HepG2 (cell line): ENCODE measurements at regions not wholly inside any gene's neighbourhood (a gene's known extent, or its start where the extent isn't known, plus 50 kb on each side); places are given as distances from the start of the nearest gene placed in this dataset.

Experiments
- AGO2 ChIP-seq: fragments of 200-400 bp; formaldehyde crosslinking; optimal IDR thresholded peaks from 2 replicates; pipeline ENCODE3; 2017; ENCODE audit warnings: mild to moderate bottlenecking, low read depth, low read length, moderate library complexity
- CERS6 ChIP-seq: sonication (generic); formaldehyde crosslinking; IDR thresholded peaks from 2 replicates; pipeline ENCODE4 v1.5.0; 2020; ENCODE audit warnings: missing genetic modification reagents
- ELF1 ChIP-seq: sonication (generic); formaldehyde crosslinking; IDR thresholded peaks from 2 replicates; pipeline ENCODE4 v1.4.0; 2020; ENCODE audit warnings: missing genetic modification reagents
- JUN ChIP-seq: sonication (generic); formaldehyde crosslinking; IDR thresholded peaks from 2 replicates; pipeline ENCODE4 v1.4.0; 2020; ENCODE audit warnings: mild to moderate bottlenecking, missing genetic modification reagents
- MBD4 ChIP-seq: IDR thresholded peaks from 2 replicates; pipeline ENCODE4 v1.6.1; 2012; ENCODE audit warnings: low read length, inconsistent platforms, borderline replicate concordance
- MBNL3 ChIP-seq: fragments of 250-450 bp; sonication (Bioruptor Pico); conservative IDR thresholded peaks from 2 replicates; pipeline ENCODE4 v1.8.0; 2022; ENCODE audit warnings: mild to moderate bottlenecking, inconsistent platforms
- MYC ChIP-seq: sonication (generic); formaldehyde crosslinking; IDR thresholded peaks from 2 replicates; pipeline ENCODE4 v1.9.0; 2021; ENCODE audit warnings: missing genetic modification reagents, borderline replicate concordance
- NR0B2 ChIP-seq: sonication (generic); formaldehyde crosslinking; IDR thresholded peaks from 2 replicates; pipeline ENCODE4 v1.4.0; 2020; ENCODE audit warnings: mild to moderate bottlenecking, missing genetic modification reagents
- PAF1 ChIP-seq: IDR thresholded peaks from 2 replicates; pipeline ENCODE4 v1.6.1; 2016; ENCODE audit warnings: missing genetic modification reagents, missing compliant biosample characterization
- PBX3 ChIP-seq: sonication (generic); formaldehyde crosslinking; IDR thresholded peaks from 2 replicates; pipeline ENCODE4 v1.8.1; 2023; ENCODE audit warnings: missing genetic modification reagents, inconsistent platforms, borderline replicate concordance
- PCBP1 ChIP-seq: fragments of 200-400 bp; formaldehyde crosslinking; IDR thresholded peaks from 2 replicates; pipeline ENCODE4 v1.6.1; 2017; ENCODE audit warnings: mild to moderate bottlenecking, low read depth, low read length, borderline replicate concordance
- PITX1 ChIP-seq: sonication (generic); formaldehyde crosslinking; IDR thresholded peaks from 2 replicates; pipeline ENCODE4 v1.5.1; 2020; ENCODE audit warnings: mild to moderate bottlenecking, missing genetic modification reagents
- RFXANK ChIP-seq: IDR thresholded peaks from 2 replicates; pipeline ENCODE4 v1.6.1; 2016
- SMARCC2 ChIP-seq: fragments of 450-650 bp; IDR thresholded peaks from 2 replicates; pipeline ENCODE4 v1.6.1; 2017; ENCODE audit warnings: antibody characterized with exemption, mild to moderate bottlenecking
- STAG1 ChIP-seq: sonication (generic); formaldehyde crosslinking; IDR thresholded peaks from 2 replicates; pipeline ENCODE4 v1.4.0; 2020; ENCODE audit warnings: missing genetic modification reagents
- TFDP1 ChIP-seq: IDR thresholded peaks from 2 replicates; pipeline ENCODE4 v1.6.1; 2016; ENCODE audit warnings: missing compliant biosample characterization, missing genetic modification reagents, borderline replicate concordance
- TFE3 ChIP-seq: IDR thresholded peaks from 2 replicates; pipeline ENCODE4 v1.6.1; 2016
- TRAFD1 ChIP-seq: sonication (generic); formaldehyde crosslinking; IDR thresholded peaks from 2 replicates; pipeline ENCODE4 v1.5.1; 2020; ENCODE audit warnings: missing genetic modification reagents, mild to moderate bottlenecking, borderline replicate concordance
- YEATS4 ChIP-seq: sonication (generic); formaldehyde crosslinking; IDR thresholded peaks from 2 replicates; pipeline ENCODE4 v1.4.0; 2020; ENCODE audit warnings: missing genetic modification reagents, borderline replicate concordance
- ZBTB2 ChIP-seq: sonication (generic); formaldehyde crosslinking; IDR thresholded peaks from 2 replicates; pipeline ENCODE4 v1.8.0; 2022; ENCODE audit warnings: low read depth, missing genetic modification reagents
- ZNF207 ChIP-seq: fragments of 450-650 bp; IDR thresholded peaks from 2 replicates; pipeline ENCODE4 v1.6.1; 2016; ENCODE audit warnings: antibody characterized with exemption, borderline replicate concordance
- ZNF589 ChIP-seq: sonication (generic); formaldehyde crosslinking; conservative IDR thresholded peaks from 2 replicates; pipeline ENCODE4 v1.8.0; 2022; ENCODE audit warnings: mild to moderate bottlenecking, moderate library complexity, missing genetic modification reagents
- ZNF619 ChIP-seq: sonication (generic); formaldehyde crosslinking; IDR thresholded peaks from 2 replicates; pipeline ENCODE4 v1.4.0; 2020; ENCODE audit warnings: mild to moderate bottlenecking, missing genetic modification reagents
- ZNF7 ChIP-seq: IDR thresholded peaks from 2 replicates; pipeline ENCODE4 v1.6.1; 2016; ENCODE audit warnings: missing biosample characterization, missing genetic modification reagents

- TF ChIP-seq ZNF619: no peak
- TF ChIP-seq MBD4: no peak
- TF ChIP-seq PCBP1: no peak
- no peak for TF ChIP-seq YEATS4 (CRISPR knock-in tag)
- TF ChIP-seq PAF1 (CRISPR knock-in tag): no peak
- no peak for TF ChIP-seq MBNL3 (CRISPR knock-in tag)
- TF ChIP-seq ZBTB2 (CRISPR knock-in tag): no peak
- TF ChIP-seq PITX1 (CRISPR knock-in tag): no peak
- TF ChIP-seq RFXANK (CRISPR knock-in tag): no peak
- TF ChIP-seq AGO2: no peak
- TF ChIP-seq MYC (CRISPR knock-in tag): no peak
- no peak for TF ChIP-seq ZNF207
- TF ChIP-seq ZNF7: peak; percentile 89
- no peak for TF ChIP-seq TFDP1 (CRISPR knock-in tag)
- TF ChIP-seq TRAFD1 (CRISPR knock-in tag): no peak
- TF ChIP-seq PBX3 (CRISPR knock-in tag): no peak
- no peak for TF ChIP-seq SMARCC2
- peak; percentile 67; the same call in 1 of the 2 replicates for TF ChIP-seq JUN (CRISPR knock-in tag)
- no peak for TF ChIP-seq CERS6 (CRISPR knock-in tag)
- no peak for TF ChIP-seq STAG1
- no peak for TF ChIP-seq NR0B2 (CRISPR knock-in tag)
- TF ChIP-seq ZNF589 (CRISPR knock-in tag): no peak
- no peak for TF ChIP-seq ELF1 (CRISPR knock-in tag)
- no peak for TF ChIP-seq TFE3
Measured at GRCh38 chr2:53104263-53104662, 663.3 kb upstream of the CHAC2 start (continued).
